GM21723 (cell line): ENCODE measurements at regions not wholly inside any gene's neighbourhood (a gene's known extent, or its start where the extent isn't known, plus 50 kb on each side); places are given as distances from the start of the nearest gene placed in this dataset.

Experiments
- ATAC-seq: cut with Tn5 transposase; IDR thresholded peaks from one replicate; pipeline ENCODE4 v1.9.1; 2021; ENCODE audit warnings: mild to moderate bottlenecking, moderate library complexity; ENCODE audit not compliant: unreplicated experiment

GRCh38 chr2:5985536-5986385, 293.6 kb downstream of the SOX11 start:
- no peak for ATAC-seq

- no peak for ATAC-seq
These were observed 294.9 kb downstream of the SOX11 start for GRCh38 chr2:5986801-5987787.

DNA sequence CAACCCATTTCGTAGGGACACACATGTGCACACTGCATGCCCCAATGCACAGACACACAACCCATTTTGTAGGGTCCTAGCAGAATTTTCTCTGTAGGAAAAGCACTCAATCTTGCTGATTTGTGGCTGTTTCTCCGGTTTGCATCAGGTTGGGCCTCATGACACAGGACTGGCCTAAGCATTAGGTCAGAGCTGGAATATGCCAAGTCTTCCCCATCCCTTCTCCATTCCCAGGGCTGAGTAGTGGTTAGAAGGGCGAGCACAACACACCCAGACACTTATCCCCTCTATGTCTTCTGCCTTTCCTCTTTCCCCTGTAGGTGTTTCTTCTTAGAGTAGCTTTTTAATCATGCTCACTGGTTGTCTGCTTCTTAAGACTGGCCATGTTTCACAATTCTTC, 295.9 kb downstream of the SOX11 start:
- no peak for ATAC-seq

DNA sequence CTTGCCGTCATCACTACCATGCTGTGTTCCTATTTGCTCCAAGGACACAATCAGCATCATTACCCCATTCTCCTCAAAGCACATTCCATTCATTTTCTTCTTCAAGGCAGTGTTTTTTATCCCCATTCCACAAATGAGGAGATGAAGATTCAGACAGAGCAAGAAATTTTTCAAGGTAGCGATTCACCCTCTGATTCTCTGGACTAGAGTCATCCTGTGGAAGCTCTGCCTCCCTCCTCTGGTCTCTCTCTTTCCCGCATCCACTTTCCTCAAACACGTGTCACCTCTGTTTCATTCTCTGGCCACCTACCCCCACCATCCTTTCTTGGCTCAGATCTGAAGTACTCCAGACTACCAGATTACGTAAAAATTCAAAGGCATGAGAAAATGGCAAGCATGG, 297.9 kb downstream of the SOX11 start:
- no peak for ATAC-seq

DNA sequence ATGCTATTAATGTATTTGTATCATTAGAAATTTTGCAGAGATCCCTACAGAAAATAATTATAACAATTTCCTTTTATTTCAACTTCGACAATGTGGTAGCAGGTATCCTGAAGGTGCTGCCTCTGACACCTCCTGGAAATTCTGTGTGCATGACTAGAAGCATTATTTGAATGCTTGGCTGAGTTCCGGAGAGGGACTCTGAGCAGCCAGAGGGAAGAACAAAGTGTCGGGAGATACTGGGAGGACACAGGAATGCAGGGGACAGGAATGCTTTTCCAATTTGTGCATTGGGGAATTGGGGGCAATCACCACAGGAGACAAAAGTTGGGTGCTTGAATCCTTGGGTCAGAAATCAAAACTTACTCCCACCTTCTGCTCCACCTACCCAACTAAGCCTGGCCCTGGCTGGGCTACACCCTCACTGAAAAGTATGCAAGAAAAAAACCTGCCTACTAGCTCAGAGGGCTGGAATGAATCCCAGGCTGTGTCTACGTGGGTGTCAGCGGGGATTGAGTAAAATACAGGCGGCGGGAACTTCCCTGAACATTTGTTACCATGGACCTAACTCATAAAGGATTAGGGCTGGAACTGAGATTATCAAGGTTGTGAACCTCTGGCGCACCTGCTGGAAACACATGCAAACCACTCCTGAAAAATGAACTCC, 299.3 kb downstream of the SOX11 start:
- ATAC-seq, result no peak

DNA sequence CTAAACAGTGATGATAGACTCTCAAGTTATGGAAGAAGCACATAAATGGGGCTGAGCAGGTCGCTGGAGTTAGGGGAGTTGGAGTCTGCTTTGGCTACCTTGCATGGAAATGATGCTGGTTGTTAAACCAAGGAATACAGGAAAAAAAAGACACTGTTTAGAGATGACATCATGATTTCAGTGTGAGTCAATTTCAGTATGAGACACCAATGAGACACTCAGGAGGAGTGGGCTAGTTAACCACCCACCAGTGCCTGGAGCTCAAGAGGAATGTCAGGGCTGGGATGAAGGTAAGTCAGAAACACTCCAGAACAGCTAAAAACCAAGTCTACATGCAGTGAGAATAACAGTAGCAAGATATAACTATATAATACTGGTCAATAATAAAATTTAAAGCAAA, 303.6 kb downstream of the SOX11 start:
- no peak for ATAC-seq

DNA sequence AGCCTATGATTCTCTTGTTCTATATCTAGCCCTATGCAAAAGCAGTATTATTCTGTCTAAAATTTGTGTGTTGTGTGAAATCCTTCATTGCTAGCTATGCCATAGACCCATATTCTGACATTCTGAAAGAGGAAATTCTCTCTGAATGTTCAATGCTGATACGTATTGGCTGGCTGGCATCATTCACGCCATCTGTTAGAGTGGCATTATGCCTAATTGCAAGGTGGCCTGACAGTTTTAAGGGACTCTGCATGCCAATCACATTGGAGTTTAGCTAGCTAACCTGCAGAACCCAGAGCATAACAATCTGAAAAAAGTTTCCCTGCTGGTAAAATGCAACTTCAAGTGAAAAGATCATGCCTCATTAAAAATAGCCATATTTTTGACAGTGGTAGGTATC, 316.0 kb downstream of the SOX11 start:
- no peak for ATAC-seq

DNA sequence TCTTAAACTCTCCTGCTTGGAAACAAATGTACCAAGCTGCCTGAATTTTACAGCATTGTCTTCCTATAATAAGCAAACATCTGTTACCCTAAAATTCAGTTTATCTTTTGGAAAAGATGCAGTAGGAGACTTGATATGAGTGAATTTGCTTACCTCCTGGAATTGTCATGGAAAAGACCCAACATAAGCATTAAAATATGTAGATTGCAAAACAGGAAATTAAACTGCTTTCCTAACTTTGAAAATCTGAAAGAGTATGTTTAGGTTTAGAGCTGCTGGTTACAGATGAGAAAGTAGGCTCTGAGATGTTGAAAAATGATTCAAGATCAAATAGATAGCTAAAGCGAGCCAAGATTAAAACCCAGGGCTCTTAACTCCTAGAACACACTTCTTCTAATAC, 316.5 kb downstream of the SOX11 start:
- ATAC-seq, result no peak

DNA sequence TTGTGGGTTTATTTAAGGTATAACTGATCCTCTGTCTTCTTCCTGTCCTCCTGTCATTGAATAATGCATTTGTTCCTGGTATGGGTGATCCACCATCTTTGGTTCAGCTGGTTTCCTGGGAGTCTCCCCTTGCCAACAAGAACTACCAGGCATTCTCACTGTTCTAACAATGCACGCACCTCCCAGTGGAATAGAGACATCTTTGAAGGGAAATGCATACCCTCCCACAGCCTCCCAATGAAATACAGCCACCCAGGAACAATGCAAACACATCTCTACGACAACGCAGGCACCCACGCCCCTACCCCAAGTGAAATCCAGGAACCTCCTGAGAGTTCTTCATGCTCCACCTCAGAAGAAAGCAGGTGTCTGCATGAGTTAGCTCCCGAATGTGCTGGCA, 318.0 kb downstream of the SOX11 start:
- ATAC-seq, result no peak

DNA sequence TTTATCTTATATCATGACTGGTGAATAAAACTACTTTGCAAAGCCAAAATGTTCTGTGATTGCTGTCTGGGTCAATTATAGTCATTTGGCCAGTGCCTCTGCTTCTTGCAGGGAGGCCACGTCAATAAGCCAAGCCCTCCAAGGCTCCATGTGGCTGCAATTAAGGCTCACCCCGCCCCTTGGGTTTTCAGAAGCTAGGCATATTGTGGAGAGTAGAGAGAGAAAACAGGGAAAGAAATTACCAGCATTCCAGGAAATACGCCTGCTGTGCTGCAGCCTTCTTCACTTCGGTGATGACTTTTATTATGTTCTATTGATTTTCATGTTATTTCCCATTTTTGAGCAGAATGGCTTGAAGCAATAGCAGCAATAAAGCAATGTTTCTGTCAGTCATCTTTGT, 319.7 kb downstream of the SOX11 start:
- ATAC-seq, result no peak

GRCh38 chr2:6017736-6018286, 325.6 kb downstream of the SOX11 start:
- ATAC-seq, result no peak

DNA sequence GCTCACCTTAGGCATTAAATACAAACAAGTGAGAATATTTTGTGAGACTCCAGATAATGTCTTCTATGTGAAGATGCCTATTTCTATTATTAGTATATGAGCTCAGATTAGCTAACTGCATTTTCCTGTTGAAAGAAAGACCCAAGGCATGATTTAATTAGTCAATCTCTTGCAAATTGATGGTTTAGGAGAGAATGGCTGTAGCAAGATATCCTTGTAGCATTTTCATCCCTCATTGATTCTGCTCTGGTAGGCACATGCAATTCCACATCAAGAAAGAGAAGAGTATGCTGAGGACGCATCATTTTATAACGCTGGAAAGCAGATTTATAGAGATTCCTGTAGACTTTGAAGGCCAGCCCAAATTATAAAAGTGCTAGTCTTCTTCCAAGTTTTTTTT, 332.0 kb downstream of the SOX11 start:
- ATAC-seq, result no peak

DNA sequence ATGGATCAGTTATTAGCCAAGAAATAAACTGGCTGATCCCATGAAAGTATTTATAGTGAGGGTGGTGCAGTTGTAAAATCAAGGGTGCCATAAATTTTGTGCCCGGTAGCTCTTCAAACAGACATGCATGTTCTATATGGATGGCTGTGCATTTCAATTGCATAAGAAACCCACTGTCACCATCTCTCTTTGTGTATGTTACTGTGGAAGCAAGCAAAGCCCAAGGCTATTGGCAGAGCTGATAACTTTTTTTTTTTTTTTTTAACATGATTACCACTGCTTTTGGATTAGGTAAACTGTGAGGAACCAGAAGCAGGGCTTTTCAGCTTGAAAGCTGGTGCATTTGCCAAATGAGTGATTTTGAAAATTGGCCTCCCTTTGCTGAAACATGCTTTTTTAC, 332.6 kb downstream of the SOX11 start:
- ATAC-seq, result no peak

- ATAC-seq, result no peak
These were observed 333.2 kb downstream of the SOX11 start for GRCh38 chr2:6025391-6025790.

DNA sequence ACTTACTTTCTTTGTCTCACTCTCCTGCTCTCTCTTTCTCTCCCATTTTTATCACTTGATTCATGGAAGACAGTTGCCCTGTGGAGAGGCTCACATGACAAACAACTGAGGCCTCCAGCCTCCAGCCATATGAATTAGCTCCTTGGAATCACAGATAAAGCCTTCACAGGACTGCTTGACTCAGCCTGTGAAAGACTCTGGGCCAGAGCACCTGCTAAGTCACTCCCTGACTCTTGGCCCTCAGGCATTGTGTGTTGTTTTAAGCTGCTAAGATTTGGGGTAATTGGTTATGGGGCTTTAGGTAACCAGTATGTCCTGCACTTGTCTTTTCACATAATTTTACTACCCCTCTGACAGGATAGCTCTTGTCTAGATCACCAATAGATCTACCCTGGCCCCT, 334.9 kb downstream of the SOX11 start:
- ATAC-seq, result no peak

- no peak for ATAC-seq
These were observed 339.1 kb downstream of the SOX11 start for GRCh38 chr2:6031200-6031867.

DNA sequence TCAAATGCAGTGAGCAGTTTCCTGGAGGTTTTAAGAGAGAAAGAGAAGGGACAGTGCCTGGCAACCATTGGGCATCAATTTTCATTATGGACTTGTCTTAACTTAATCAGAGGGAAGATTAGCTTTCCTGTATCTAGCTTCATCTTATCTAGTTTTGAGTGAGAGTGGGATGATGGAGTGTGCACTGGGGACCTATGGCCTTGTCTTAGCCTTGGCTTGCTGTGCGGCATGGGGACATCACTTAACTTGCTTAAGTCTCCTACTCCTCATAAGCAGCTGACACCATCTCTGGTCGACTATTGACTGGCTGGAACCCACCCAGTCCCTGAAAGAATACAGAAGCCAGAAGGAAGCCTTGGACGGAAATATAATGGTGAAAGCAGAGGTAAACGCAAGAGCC, 344.0 kb downstream of the SOX11 start:
- ATAC-seq, result no peak

DNA sequence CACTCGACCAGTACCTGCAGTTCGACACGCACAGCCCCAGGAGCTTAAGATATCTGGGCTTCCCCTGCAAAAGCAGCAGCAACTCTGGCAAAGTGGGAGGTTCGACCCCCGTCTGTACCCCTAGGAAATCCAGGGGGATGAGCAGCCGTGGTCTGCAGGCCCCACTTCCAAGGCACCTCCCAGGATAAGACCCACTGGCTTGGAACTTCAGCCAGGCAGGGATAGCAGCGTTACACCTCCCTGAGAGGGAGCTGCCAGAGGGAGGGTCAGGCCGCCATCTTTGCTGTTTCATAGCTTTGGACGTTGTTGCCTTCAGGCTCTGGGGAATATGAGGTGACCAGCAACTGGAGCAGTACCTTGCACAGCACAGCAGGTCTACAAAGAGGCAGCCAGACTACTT, 351.1 kb downstream of the SOX11 start:
- ATAC-seq, result no peak

DNA sequence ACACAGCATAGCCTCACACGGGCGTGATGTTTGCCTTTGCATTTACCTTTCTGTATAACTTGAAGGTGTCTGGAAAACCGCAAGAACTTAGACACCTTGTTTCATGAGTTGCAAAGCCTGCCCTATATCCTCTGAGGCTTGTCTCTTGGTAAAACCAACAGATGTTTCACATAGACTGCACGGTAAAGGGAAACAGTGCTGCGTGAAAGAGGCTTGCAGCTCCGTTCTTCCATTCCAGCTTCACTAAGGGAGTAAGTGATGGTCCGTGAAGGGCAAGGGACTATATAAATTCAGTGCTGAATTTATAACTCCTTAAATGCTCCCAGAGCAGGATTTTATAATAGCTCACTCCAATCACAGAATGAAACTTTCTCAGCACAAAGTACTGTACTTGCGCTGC, 360.5 kb downstream of the SOX11 start:
- no peak for ATAC-seq

DNA sequence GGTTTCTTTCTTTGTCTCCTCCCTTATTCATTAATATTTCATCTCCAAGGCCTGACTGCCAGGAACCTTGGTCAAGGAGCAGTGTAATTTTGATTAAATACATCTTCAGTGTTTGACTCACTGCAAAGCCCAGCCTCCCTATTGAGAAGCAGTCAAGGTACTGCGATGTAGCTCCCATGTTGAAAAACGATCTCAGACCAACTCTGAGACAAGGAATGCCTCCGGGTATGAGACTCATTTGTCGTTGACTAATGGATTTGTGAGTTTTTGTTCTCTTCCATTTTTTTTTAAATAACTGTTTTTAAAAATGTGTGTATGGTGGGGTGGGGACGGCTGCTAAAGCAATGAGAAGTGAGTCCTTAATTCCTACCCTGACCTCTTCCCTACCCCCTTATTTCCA, 361.6 kb downstream of the SOX11 start:
- ATAC-seq, result no peak
